ENCODE measurements at regions not wholly inside any gene's neighbourhood (a gene's known extent, or its start where the extent isn't known, plus 50 kb on each side); places are given as distances from the start of the nearest gene placed in this dataset.
"Not testable (repeated sequence)": the region's sequence is repeated elsewhere in the genome, so short reads cannot be mapped to it uniquely, and the experiment has no call there.

DNA sequence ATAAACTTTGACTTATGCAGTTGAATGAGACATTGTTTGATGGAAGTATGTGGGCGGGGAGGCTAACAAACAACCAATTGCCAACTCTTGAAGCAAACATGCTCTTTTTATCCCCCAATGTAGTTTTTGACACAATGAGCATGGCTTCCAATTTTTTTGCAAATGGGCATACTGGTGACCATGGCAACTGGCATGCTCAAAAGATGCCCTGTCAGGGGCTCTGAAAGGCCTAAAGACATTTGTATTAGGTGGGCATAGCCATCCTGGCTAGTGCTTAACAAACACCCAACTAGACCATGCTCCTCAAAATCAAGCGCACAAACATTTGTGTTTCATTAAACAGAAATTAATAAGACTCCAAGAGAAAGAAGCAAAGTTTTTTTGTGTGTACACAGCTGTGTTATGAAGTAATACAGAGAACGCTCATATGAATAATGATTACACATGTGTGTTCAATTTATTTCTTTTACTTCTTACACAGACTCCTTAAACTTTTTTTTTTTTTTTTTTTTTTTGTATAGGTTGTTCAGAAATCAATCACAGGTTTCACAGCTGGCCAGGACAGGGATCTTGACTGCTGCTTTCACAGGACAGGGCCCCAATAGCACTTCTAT is 95.6 kb downstream of the DLEU7 start:
- H3K79me1 ChIP-seq (ENCODE audit: insufficient read depth, low read depth, low read length, poor library complexity, severe bottlenecking): no peaks in the 10 kb centered on the region
- no peaks in the 10 kb centered on the region for H4K20me1 ChIP-seq (ENCODE audit: control insufficient read depth, insufficient read depth, insufficient read length)
- H4K8ac ChIP-seq (replicated peaks; ENCODE audit: insufficient read length, low read depth, low read length): no peak overlapping the region
- TF ChIP-seq, protein P1, sequence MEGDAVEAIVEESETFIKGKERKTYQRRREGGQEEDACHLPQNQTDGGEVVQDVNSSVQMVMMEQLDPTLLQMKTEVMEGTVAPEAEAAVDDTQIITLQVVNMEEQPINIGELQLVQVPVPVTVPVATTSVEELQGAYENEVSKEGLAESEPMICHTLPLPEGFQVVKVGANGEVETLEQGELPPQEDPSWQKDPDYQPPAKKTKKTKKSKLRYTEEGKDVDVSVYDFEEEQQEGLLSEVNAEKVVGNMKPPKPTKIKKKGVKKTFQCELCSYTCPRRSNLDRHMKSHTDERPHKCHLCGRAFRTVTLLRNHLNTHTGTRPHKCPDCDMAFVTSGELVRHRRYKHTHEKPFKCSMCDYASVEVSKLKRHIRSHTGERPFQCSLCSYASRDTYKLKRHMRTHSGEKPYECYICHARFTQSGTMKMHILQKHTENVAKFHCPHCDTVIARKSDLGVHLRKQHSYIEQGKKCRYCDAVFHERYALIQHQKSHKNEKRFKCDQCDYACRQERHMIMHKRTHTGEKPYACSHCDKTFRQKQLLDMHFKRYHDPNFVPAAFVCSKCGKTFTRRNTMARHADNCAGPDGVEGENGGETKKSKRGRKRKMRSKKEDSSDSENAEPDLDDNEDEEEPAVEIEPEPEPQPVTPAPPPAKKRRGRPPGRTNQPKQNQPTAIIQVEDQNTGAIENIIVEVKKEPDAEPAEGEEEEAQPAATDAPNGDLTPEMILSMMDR (conservative IDR thresholded peaks at IDR 0.05): no peak
- whole genome bisulfite sequencing (ENCODE audit: extremely low coverage, insufficient read length, low lambda C conversion rate): no CpG with 5 or more reads among the region's 3 CpGs
- H2AFZ ChIP-seq (ENCODE audit: low read length): no peak overlapping the region
- no peak overlapping the region for H3K27ac ChIP-seq (ENCODE audit: insufficient read length, low read depth, low read length)
- no peak overlapping the region for H4K5ac ChIP-seq (ENCODE audit: insufficient read length, low read depth, low read length)
- H3K9ac ChIP-seq (ENCODE audit: extremely low read depth, insufficient read length, low read length): no peak overlapping the region
- H3T11ph ChIP-seq (ENCODE audit: low read length): no peak overlapping the region
- H3K23me2 ChIP-seq (ENCODE audit: insufficient read length, low read depth, low read length, poor library complexity, severe bottlenecking): no peaks in the 10 kb centered on the region
- H2BK20ac ChIP-seq (ENCODE audit: low read depth, low read length, poor library complexity, severe bottlenecking): no peak overlapping the region
- Mint-ChIP-seq H3K27me3 (ENCODE audit: low read depth) (no peaks in the 10 kb centered on the region; the same call in 1 of the 2 replicates), H3K27ac (peak overlapping the region in 1 of 3 experiments; percentile 54; a peak in 1 of 7 replicates), H3K9me3 (peaks cover 4 to 9% of the 10 kb centered on the region in 2 experiments; a peak in 3 of 5 replicates), H3K4me3 (no peak overlapping the region), H3K4me1 (no peaks in the 10 kb centered on the region), H3K36me3 (ENCODE audit: insufficient read depth in 1 of 3, low read depth in 3 of 3) (peaks cover 3 to 6% (median 4%) of the 10 kb centered on the region in 3 experiments; a peak in 4 of 7 replicates)
- no peak overlapping the region for H3K4me2 ChIP-seq (ENCODE audit: insufficient read depth, insufficient read length, low read length)
- no peak overlapping the region for H2BK5ac ChIP-seq (ENCODE audit: insufficient read length, low read length)
- H3K79me2 ChIP-seq (ENCODE audit: insufficient read depth, low read length): no peaks in the 10 kb centered on the region
- H4K91ac ChIP-seq (ENCODE audit: insufficient read length, low read depth, low read length): no peak overlapping the region
- DNase-seq: no peak
- H2AK5ac ChIP-seq (ENCODE audit: insufficient read length, low read length): no peak overlapping the region
- H3K27me3 ChIP-seq (ENCODE audit: insufficient read depth, low read length): no peaks in the 10 kb centered on the region
- H3K4ac ChIP-seq (ENCODE audit: low read depth, low read length): no peak overlapping the region
- no peak overlapping the region for H3K56ac ChIP-seq (ENCODE audit: insufficient read length, low read depth, low read length)
- no peak overlapping the region for H3K14ac ChIP-seq (ENCODE audit: insufficient read depth, low read length)
- no peaks in the 10 kb centered on the region for H3K4me1 ChIP-seq (ENCODE audit: insufficient read depth, low read length)
- H3K23ac ChIP-seq (ENCODE audit: insufficient read length, low read depth, low read length): no peak overlapping the region
- H2BK12ac ChIP-seq (ENCODE audit: insufficient read length, low read depth, low read length): no peak overlapping the region
- H3K9me3 ChIP-seq (ENCODE audit: control insufficient read depth, low read depth, low read length): no peaks in the 10 kb centered on the region
- no peak overlapping the region for H2BK15ac ChIP-seq (ENCODE audit: low read depth, low read length)
- H2BK120ac ChIP-seq (ENCODE audit: low read depth, low read length, poor library complexity, severe bottlenecking): no peak overlapping the region
- no peak overlapping the region for H3K18ac ChIP-seq (ENCODE audit: insufficient read length, low read depth, low read length)

DNA sequence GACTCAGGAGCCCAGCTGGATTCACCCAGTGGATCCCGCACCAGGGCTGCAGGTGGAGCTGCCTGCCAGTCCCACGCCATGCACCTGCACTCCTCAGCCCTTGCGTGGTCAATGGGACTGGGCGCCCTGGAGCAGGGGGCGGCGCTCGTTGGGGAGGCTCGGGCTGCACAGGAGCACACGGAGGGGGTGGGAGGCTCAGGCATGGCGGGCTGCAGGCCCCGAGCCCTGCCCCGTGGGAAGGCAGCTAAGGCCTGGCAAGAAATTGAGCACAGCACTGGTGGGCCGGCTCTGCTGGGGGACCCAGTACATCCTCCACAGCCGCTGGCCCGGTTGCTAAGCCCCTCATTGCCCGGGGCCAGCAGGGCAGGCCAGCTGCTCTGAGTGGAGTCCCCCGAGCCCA is 90.3 kb downstream of the DLEU7 start:
- no CpG with 5 or more reads among the region's 17 CpGs for WGBS (ENCODE audit: extremely low coverage, insufficient read length, low lambda C conversion rate)

More for the DNA sequence above, 90.3 kb downstream of the DLEU7 start:
- not testable (repeated sequence) for H3K4me2 ChIP-seq (ENCODE audit: insufficient read depth, insufficient read length, low read length); H4K5ac ChIP-seq (ENCODE audit: insufficient read length, low read depth, low read length); H3K4me3 Mint-ChIP-seq; H3K79me1 ChIP-seq (ENCODE audit: insufficient read depth, low read depth, low read length, poor library complexity, severe bottlenecking); H3K56ac ChIP-seq (ENCODE audit: insufficient read length, low read depth, low read length); H3K23ac ChIP-seq (ENCODE audit: insufficient read length, low read depth, low read length); H2BK20ac ChIP-seq (ENCODE audit: low read depth, low read length, poor library complexity, severe bottlenecking); H3K27ac Mint-ChIP-seq; H2BK15ac ChIP-seq (ENCODE audit: low read depth, low read length); H4K91ac ChIP-seq (ENCODE audit: insufficient read length, low read depth, low read length); H3K9ac ChIP-seq (ENCODE audit: extremely low read depth, insufficient read length, low read length); H3K27ac ChIP-seq (ENCODE audit: insufficient read length, low read depth, low read length); H4K20me1 ChIP-seq (ENCODE audit: control insufficient read depth, insufficient read depth, insufficient read length); H3T11ph ChIP-seq (ENCODE audit: low read length); H2BK5ac ChIP-seq (ENCODE audit: insufficient read length, low read length); H3K27me3 ChIP-seq (ENCODE audit: insufficient read depth, low read length); H4K8ac ChIP-seq (replicated peaks; ENCODE audit: insufficient read length, low read depth, low read length); H3K23me2 ChIP-seq (ENCODE audit: insufficient read length, low read depth, low read length, poor library complexity, severe bottlenecking); H3K27me3 Mint-ChIP-seq (ENCODE audit: low read depth); DNase-seq; H3K4ac ChIP-seq (ENCODE audit: low read depth, low read length); H3K18ac ChIP-seq (ENCODE audit: insufficient read length, low read depth, low read length); H3K14ac ChIP-seq (ENCODE audit: insufficient read depth, low read length); H2BK12ac ChIP-seq (ENCODE audit: insufficient read length, low read depth, low read length); H3K4me1 ChIP-seq (ENCODE audit: insufficient read depth, low read length); H3K9me3 ChIP-seq (ENCODE audit: control insufficient read depth, low read depth, low read length); H2AFZ ChIP-seq (ENCODE audit: low read length); H2BK120ac ChIP-seq (ENCODE audit: low read depth, low read length, poor library complexity, severe bottlenecking); H3K79me2 ChIP-seq (ENCODE audit: insufficient read depth, low read length); H2AK5ac ChIP-seq (ENCODE audit: insufficient read length, low read length)
- H3K4me1 Mint-ChIP-seq: peaks cover 16 to 20% of the 10 kb centered on the region in 2 experiments
- peaks cover 14 to 40% (median 15%) of the 10 kb centered on the region in 3 experiments for H3K36me3 Mint-ChIP-seq (ENCODE audit: insufficient read depth in 1 of 3, low read depth in 3 of 3)
- peaks cover 36 to 41% of the 10 kb centered on the region in 2 experiments for H3K9me3 Mint-ChIP-seq

All from H9 (cell line).